Choroid plexus epithelial cell (primary cell): ENCODE measurements at regions not wholly inside any gene's neighbourhood (a gene's known extent, or its start where the extent isn't known, plus 50 kb on each side); places are given as distances from the start of the nearest gene placed in this dataset.

Experiments used
- DNase-seq: peaks from one replicate; pipeline ENCODE4 v3.0.0-alpha.2; 2010; ENCODE audit warnings: low read depth
- H3K4me3 ChIP-seq: 2 replicates; pipeline ENCODE4 v1.5.1; 2011; ENCODE audit warnings: low read depth, mild to moderate bottlenecking, control low read depth, low read length, moderate library complexity
- CTCF ChIP-seq: conservative IDR thresholded peaks from 2 replicates; pipeline ENCODE4 v1.5.1; 2011; ENCODE audit warnings: low read depth, mild to moderate bottlenecking, control low read depth, inconsistent platforms, low read length, moderate library complexity

- DNase-seq, result no peak
- TF ChIP-seq CTCF, result no peak
- H3K4me3 ChIP-seq, result no peak overlapping the region
Observed at GRCh38 chr13:70932511-70932910, 824.3 kb upstream of the KLHL1 start.

DNA sequence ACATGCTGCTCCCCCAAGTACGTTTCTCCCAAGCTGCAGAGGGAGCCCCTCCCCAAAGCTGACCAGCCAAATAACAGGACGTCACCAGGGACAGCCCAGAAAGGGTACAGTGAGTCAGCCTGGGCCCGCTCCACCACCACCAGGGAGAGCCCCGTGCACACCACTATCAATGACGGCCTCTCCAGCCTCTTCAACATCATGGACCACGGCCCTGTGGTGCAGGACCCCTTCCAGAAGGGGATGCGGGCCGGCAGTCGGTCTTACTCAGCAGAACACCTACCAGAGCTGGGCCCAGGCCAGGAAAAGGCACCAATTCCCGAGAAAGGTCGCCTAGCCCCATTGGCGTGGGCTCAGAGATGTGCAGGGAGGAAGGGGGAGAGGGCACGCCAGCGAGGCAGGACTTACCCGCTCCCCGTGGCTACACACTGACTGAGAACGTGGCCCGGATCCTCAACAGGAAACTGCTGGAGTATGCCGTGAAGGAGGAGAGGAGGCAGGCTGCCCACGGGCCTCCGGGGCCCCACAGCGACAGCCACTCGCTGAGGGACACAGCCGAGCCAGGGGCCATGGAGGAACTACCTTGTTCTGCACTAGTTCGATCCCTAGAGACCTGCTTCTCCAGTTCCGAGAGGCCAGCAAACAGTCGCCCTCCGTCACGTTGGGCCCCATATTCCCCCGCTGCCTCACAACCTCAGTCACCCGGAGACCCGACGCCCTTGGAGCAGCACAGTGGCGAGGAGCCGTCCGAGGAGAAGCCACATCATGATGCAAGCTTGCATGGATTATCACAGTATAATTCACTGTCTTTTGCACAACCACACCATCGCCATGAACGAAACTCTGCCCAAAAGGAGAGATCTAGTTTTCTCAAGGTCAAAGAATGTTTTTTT, 815.9 kb upstream of the KLHL1 start:
- DNase-seq, result peak; percentile 52
- no peak overlapping the region for H3K4me3 ChIP-seq
- no peak for TF ChIP-seq CTCF

- DNase-seq, result no peak
- no peak for TF ChIP-seq CTCF
- no peak overlapping the region for H3K4me3 ChIP-seq
Observed at GRCh38 chr13:70911286-70911685, 803.0 kb upstream of the KLHL1 start.

GRCh38 chr13:70908795-70909194, 800.5 kb upstream of the KLHL1 start:
- no peak for TF ChIP-seq CTCF
- DNase-seq, result no peak
- H3K4me3 ChIP-seq, result no peak overlapping the region

- no peak overlapping the region for H3K4me3 ChIP-seq
- no peak for TF ChIP-seq CTCF
- peak; percentile 81 for DNase-seq
Observed at GRCh38 chr13:70905035-70905434, 796.8 kb upstream of the KLHL1 start.

DNA sequence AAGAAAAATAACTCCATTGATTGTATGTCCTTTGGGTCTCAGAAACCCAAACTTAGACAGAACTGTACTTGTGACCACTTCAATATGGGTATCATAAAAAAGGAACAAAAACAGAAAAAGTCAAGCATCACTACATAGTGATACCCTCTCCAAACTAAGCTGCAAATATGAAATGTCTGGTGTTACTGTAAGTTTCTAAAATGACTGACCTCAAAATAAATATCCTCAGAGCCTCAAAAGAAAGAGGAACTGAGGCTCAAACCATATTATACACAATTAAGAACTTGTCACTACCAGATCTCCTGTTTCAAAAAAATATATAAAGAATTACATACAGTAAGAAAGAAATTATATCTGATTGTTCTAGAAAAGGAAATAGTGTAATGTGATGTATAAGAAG, 787.9 kb upstream of the KLHL1 start:
- DNase-seq, result no peak
- no peak overlapping the region for H3K4me3 ChIP-seq
- TF ChIP-seq CTCF, result no peak

GRCh38 chr13:70895599-70895998, 787.3 kb upstream of the KLHL1 start:
- no peak for DNase-seq
- no peak overlapping the region for H3K4me3 ChIP-seq
- no peak for TF ChIP-seq CTCF
